ENCODE measurements at regions not wholly inside any gene's neighbourhood (a gene's known extent, or its start where the extent isn't known, plus 50 kb on each side); places are given as distances from the start of the nearest gene placed in this dataset.

GRCh38 chr5:135720191-135720590, 114.3 kb upstream of the SLC25A48 start:
- H2AFZ ChIP-seq (ENCODE audit: low read length): no peak overlapping the region
- H3K14ac ChIP-seq (ENCODE audit: low read length): no peak overlapping the region
- H3K23ac ChIP-seq (ENCODE audit: low read depth, low read length, poor library complexity): no peak overlapping the region
- DNase-seq (ENCODE audit: low spot score): no peak
- no peaks in the 10 kb centered on the region for H3K9me3 ChIP-seq (replicated peaks in 1 of 2; ENCODE audit: control insufficient read depth in 2 of 2, insufficient read depth in 1 of 2, low read depth in 1 of 2, low read length in 2 of 2)
- no peak overlapping the region for H3K4me2 ChIP-seq (ENCODE audit: insufficient read depth, low read length, poor library complexity, severe bottlenecking)
- H2AK5ac ChIP-seq (ENCODE audit: low read depth, low read length): no peak overlapping the region
- no peak overlapping the region for H3K9ac ChIP-seq (ENCODE audit: low read depth, low read length, poor library complexity)
- H2BK12ac ChIP-seq (ENCODE audit: low read length): no peak overlapping the region
- H3K27ac ChIP-seq (replicated peaks; ENCODE audit: low read length): no peak overlapping the region
- H4K91ac ChIP-seq (ENCODE audit: low read depth, low read length, poor library complexity): no peak overlapping the region
- H2BK120ac ChIP-seq (ENCODE audit: low read depth, low read length): no peak overlapping the region
- H4K8ac ChIP-seq (ENCODE audit: low read depth, low read length): no peak overlapping the region
- no peak overlapping the region for H2BK5ac ChIP-seq (ENCODE audit: low read length)
- H3K36me3 ChIP-seq (replicated peaks in 1 of 2; ENCODE audit: control insufficient read depth in 2 of 2, insufficient read depth in 2 of 2, low read length in 2 of 2): no peaks in the 10 kb centered on the region
- H3K4me3 ChIP-seq (ENCODE audit: low read length in 2 of 2): no peak overlapping the region
- H3K4me1 ChIP-seq (ENCODE audit: control insufficient read depth in 2 of 2, insufficient read depth in 1 of 2, low read depth in 1 of 2, low read length in 2 of 2): peaks cover 0 to 5% of the 10 kb centered on the region in 2 donors
- no peaks in the 10 kb centered on the region for H3K79me1 ChIP-seq (ENCODE audit: low read depth, low read length)
- H3K18ac ChIP-seq (ENCODE audit: low read length): no peak overlapping the region
- no peaks in the 10 kb centered on the region for H3K27me3 ChIP-seq (ENCODE audit: control insufficient read depth in 3 of 3, insufficient read depth in 3 of 3, low read depth in 1 of 3, low read length in 3 of 3)
- H2BK15ac ChIP-seq (ENCODE audit: low read length): no peak overlapping the region
- no peak overlapping the region for H3K4ac ChIP-seq (ENCODE audit: low read length)
- no CpG with 5 or more reads among the region's 2 CpGs for WGBS, 2 donors (ENCODE audit: extremely low coverage in 2 of 2, insufficient read length in 2 of 2, insufficient replicate concordance in 1 of 2)

GRCh38 chr5:135719428-135720063, 114.9 kb upstream of the SLC25A48 start:
- H3K79me1 ChIP-seq (ENCODE audit: low read depth, low read length): no peaks in the 10 kb centered on the region
- no peak overlapping the region for H3K14ac ChIP-seq (ENCODE audit: low read length)
- H3K36me3 ChIP-seq (replicated peaks in 1 of 2; ENCODE audit: control insufficient read depth in 2 of 2, insufficient read depth in 2 of 2, low read length in 2 of 2): no peaks in the 10 kb centered on the region
- no peak overlapping the region for H3K23ac ChIP-seq (ENCODE audit: low read depth, low read length, poor library complexity)
- no peak overlapping the region for H3K27ac ChIP-seq (replicated peaks; ENCODE audit: low read length)
- no peak overlapping the region for H2BK15ac ChIP-seq (ENCODE audit: low read length)
- no peak overlapping the region for H2AFZ ChIP-seq (ENCODE audit: low read length)
- no peak overlapping the region for H3K4me2 ChIP-seq (ENCODE audit: insufficient read depth, low read length, poor library complexity, severe bottlenecking)
- no peak overlapping the region for H2AK5ac ChIP-seq (ENCODE audit: low read depth, low read length)
- H3K4me1 ChIP-seq (ENCODE audit: control insufficient read depth in 2 of 2, insufficient read depth in 1 of 2, low read depth in 1 of 2, low read length in 2 of 2): peaks cover 0 to 5% of the 10 kb centered on the region in 2 donors
- DNase-seq (ENCODE audit: low spot score): no peak
- WGBS, 2 donors (ENCODE audit: extremely low coverage in 2 of 2, insufficient read length in 2 of 2, insufficient replicate concordance in 1 of 2): no CpG with 5 or more reads among the region's 4 CpGs
- H4K91ac ChIP-seq (ENCODE audit: low read depth, low read length, poor library complexity): peak overlapping the region; percentile 5
- H3K9me3 ChIP-seq (replicated peaks in 1 of 2; ENCODE audit: control insufficient read depth in 2 of 2, insufficient read depth in 1 of 2, low read depth in 1 of 2, low read length in 2 of 2): no peaks in the 10 kb centered on the region
- no peak overlapping the region for H2BK120ac ChIP-seq (ENCODE audit: low read depth, low read length)
- H2BK12ac ChIP-seq (ENCODE audit: low read length): no peak overlapping the region
- no peak overlapping the region for H3K4ac ChIP-seq (ENCODE audit: low read length)
- no peak overlapping the region for H4K8ac ChIP-seq (ENCODE audit: low read depth, low read length)
- no peak overlapping the region for H2BK5ac ChIP-seq (ENCODE audit: low read length)
- H3K4me3 ChIP-seq (ENCODE audit: low read length in 2 of 2): no peak overlapping the region
- no peaks in the 10 kb centered on the region for H3K27me3 ChIP-seq (ENCODE audit: control insufficient read depth in 3 of 3, insufficient read depth in 3 of 3, low read depth in 1 of 3, low read length in 3 of 3)
- H3K9ac ChIP-seq (ENCODE audit: low read depth, low read length, poor library complexity): no peak overlapping the region
- peak overlapping the region; percentile 58 for H3K18ac ChIP-seq (ENCODE audit: low read length)

DNA sequence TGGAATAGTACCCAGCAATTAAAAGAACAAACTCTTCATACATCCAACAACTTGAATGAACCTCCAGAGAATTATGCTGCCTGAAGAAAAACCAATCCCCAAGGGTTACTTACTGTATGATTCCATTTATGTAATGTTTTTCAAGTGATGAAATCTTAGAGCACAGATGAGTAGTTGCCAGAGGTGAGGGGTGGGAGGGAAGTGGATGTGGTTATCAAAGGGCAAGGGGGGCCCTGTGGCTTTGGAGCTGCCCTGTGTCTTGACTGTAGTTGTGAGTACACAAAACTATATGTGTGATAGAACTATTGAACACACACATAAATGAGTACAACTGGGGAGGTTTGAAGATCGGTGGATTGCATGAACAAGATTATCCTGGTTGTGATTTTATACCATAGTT, 115.8 kb upstream of the SLC25A48 start:
- Histone ChIP-seq H2AFZ (ENCODE audit: low read length) (no peak overlapping the region), H3K14ac (ENCODE audit: low read length) (no peak overlapping the region), H3K27me3 (ENCODE audit: control insufficient read depth in 3 of 3, insufficient read depth in 3 of 3, low read depth in 1 of 3, low read length in 3 of 3) (peaks cover 0 to 3% (median 0%) of the 10 kb centered on the region in 3 experiments), H4K8ac (ENCODE audit: low read depth, low read length) (no peak overlapping the region), H4K91ac (ENCODE audit: low read depth, low read length, poor library complexity) (no peak overlapping the region), H3K4me1 (ENCODE audit: control insufficient read depth in 2 of 2, insufficient read depth in 1 of 2, low read depth in 1 of 2, low read length in 2 of 2) (peaks cover 0 to 5% of the 10 kb centered on the region in 2 donors), H3K79me1 (ENCODE audit: low read depth, low read length) (no peaks in the 10 kb centered on the region), H3K23ac (ENCODE audit: low read depth, low read length, poor library complexity) (no peak overlapping the region), H2BK15ac (ENCODE audit: low read length) (no peak overlapping the region), H3K4me2 (ENCODE audit: insufficient read depth, low read length, poor library complexity, severe bottlenecking) (no peak overlapping the region), H3K4me3 (ENCODE audit: low read length in 2 of 2) (no peak overlapping the region), H2BK12ac (ENCODE audit: low read length) (no peak overlapping the region), H3K18ac (ENCODE audit: low read length) (no peak overlapping the region), H2AK5ac (ENCODE audit: low read depth, low read length) (no peak overlapping the region), H3K9ac (ENCODE audit: low read depth, low read length, poor library complexity) (no peak overlapping the region), H3K9me3 (replicated peaks in 1 of 2; ENCODE audit: control insufficient read depth in 2 of 2, insufficient read depth in 1 of 2, low read depth in 1 of 2, low read length in 2 of 2) (no peaks in the 10 kb centered on the region), H2BK120ac (ENCODE audit: low read depth, low read length) (no peak overlapping the region), H3K4ac (ENCODE audit: low read length) (no peak overlapping the region), H3K27ac (replicated peaks; ENCODE audit: low read length) (no peak overlapping the region), H3K36me3 (replicated peaks in 1 of 2; ENCODE audit: control insufficient read depth in 2 of 2, insufficient read depth in 2 of 2, low read length in 2 of 2) (no peaks in the 10 kb centered on the region), H2BK5ac (ENCODE audit: low read length) (no peak overlapping the region)
- no CpG with 5 or more reads among the region's 1 CpG for WGBS, 2 donors (ENCODE audit: extremely low coverage in 2 of 2, insufficient read length in 2 of 2, insufficient replicate concordance in 1 of 2)
- no peak for DNase-seq (ENCODE audit: low spot score)

DNA sequence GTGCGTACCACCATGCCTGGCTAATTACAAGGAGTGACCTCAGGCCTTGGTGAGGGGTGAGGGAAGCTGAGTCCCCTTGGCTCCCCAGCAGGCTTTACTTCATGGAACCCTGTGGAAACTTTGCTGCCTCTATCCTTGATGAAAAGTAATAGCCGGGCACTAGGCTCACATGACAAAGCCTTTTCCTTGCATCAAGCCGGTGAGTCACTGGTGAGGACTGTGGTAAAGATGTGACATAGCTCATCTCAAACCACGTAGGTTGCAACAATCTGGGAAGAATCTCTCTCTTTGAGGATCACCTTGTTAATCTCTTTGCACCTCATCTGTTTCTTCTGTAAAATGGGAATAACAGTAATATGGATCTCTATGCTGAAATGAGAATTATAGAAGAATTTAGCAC, 116.3 kb upstream of the SLC25A48 start:
- Histone ChIP-seq H2BK120ac (ENCODE audit: low read depth, low read length) (no peak overlapping the region), H3K27ac (replicated peaks; ENCODE audit: low read length) (no peak overlapping the region), H2AK5ac (ENCODE audit: low read depth, low read length) (no peak overlapping the region), H3K4me3 (ENCODE audit: low read length in 2 of 2) (no peak overlapping the region), H2BK15ac (ENCODE audit: low read length) (no peak overlapping the region), H3K14ac (ENCODE audit: low read length) (no peak overlapping the region), H2BK12ac (ENCODE audit: low read length) (no peak overlapping the region), H2BK5ac (ENCODE audit: low read length) (no peak overlapping the region), H3K4me1 (ENCODE audit: control insufficient read depth in 2 of 2, insufficient read depth in 1 of 2, low read depth in 1 of 2, low read length in 2 of 2) (peaks cover 0 to 5% of the 10 kb centered on the region in 2 donors), H3K9ac (ENCODE audit: low read depth, low read length, poor library complexity) (no peak overlapping the region), H4K91ac (ENCODE audit: low read depth, low read length, poor library complexity) (no peak overlapping the region), H3K79me1 (ENCODE audit: low read depth, low read length) (no peaks in the 10 kb centered on the region), H3K36me3 (replicated peaks in 1 of 2; ENCODE audit: control insufficient read depth in 2 of 2, insufficient read depth in 2 of 2, low read length in 2 of 2) (no peaks in the 10 kb centered on the region), H2AFZ (ENCODE audit: low read length) (no peak overlapping the region), H3K23ac (ENCODE audit: low read depth, low read length, poor library complexity) (no peak overlapping the region), H3K27me3 (ENCODE audit: control insufficient read depth in 3 of 3, insufficient read depth in 3 of 3, low read depth in 1 of 3, low read length in 3 of 3) (peaks cover 0 to 4% (median 0%) of the 10 kb centered on the region in 3 experiments), H3K18ac (ENCODE audit: low read length) (no peak overlapping the region), H3K4me2 (ENCODE audit: insufficient read depth, low read length, poor library complexity, severe bottlenecking) (no peak overlapping the region), H3K9me3 (replicated peaks in 1 of 2; ENCODE audit: control insufficient read depth in 2 of 2, insufficient read depth in 1 of 2, low read depth in 1 of 2, low read length in 2 of 2) (no peaks in the 10 kb centered on the region), H4K8ac (ENCODE audit: low read depth, low read length) (no peak overlapping the region), H3K4ac (ENCODE audit: low read length) (no peak overlapping the region)
- DNase-seq (ENCODE audit: low spot score): no peak
- WGBS, 2 donors (ENCODE audit: extremely low coverage in 2 of 2, insufficient read length in 2 of 2, insufficient replicate concordance in 1 of 2): no CpG with 5 or more reads among the region's 4 CpGs

Measured in neuronal stem cell (in vitro differentiated cells).